IMR-90 (cell line): ENCODE measurements at regions not wholly inside any gene's neighbourhood (a gene's known extent, or its start where the extent isn't known, plus 50 kb on each side); places are given as distances from the start of the nearest gene placed in this dataset.

ENCODE experiments used
- ATAC-seq: fragments of 200-7000 bp; cut with Tn5 transposase; 2 replicates; pipeline ENCODE4 v1.9.1; 2020; ENCODE audit warnings: low read depth, mild to moderate bottlenecking, moderate library complexity
- BruUV-seq: library from RNA; stranded (reverse); fragments of 400-500 nt; replicated peaks from 2 replicates; lab custom pipeline; 2021; lab: Mats Ljungman, UMichigan
- CTCF ChIA-PET: fragments of 300-600 bp; formaldehyde crosslinking; extraction: SDS; loops from one replicate; lab custom pipeline; 2021; ENCODE audit warnings: antibody characterized with exemption; lab: Yijun Ruan, JAX
- POLR2A ChIA-PET: fragments of 300-600 bp; sonication (Branson Sonifier 250); formaldehyde crosslinking; loops from one replicate; lab custom pipeline; 2022; ENCODE audit warnings: antibody characterized with exemption; ENCODE audit not compliant: unreplicated experiment; lab: Charles Lee
- DNase-seq: peaks from one replicate; pipeline ENCODE4 v3.0.0; 2013
- H2AFZ ChIP-seq: replicated peaks from 2 replicates; pipeline ENCODE3; 2013; ENCODE audit warnings: low read length, mild to moderate bottlenecking; ENCODE audit not compliant: poor library complexity
- H2AK5ac ChIP-seq: 2 replicates; pipeline ENCODE4 v1.6.1; 2013; ENCODE audit warnings: low read depth, low read length, inconsistent platforms
- H2AK9ac ChIP-seq: replicated peaks from 2 replicates; pipeline ENCODE3; 2013; ENCODE audit warnings: mild to moderate bottlenecking, low read depth, low read length, moderate library complexity; ENCODE audit not compliant: poor library complexity
- H2BK120ac ChIP-seq: 2 replicates; pipeline ENCODE4 v1.6.1; 2013; ENCODE audit warnings: low read depth, low read length, inconsistent platforms
- H2BK15ac ChIP-seq: 3 replicates; pipeline ENCODE4 v1.6.1; 2013; ENCODE audit warnings: low read depth, low read length, inconsistent platforms
- H2BK20ac ChIP-seq: 2 replicates; pipeline ENCODE4 v1.6.1; 2013; ENCODE audit warnings: low read depth, mild to moderate bottlenecking, inconsistent platforms, low read length, moderate library complexity
- H2BK5ac ChIP-seq: 2 replicates; pipeline ENCODE4 v1.6.1; 2013; ENCODE audit warnings: mild to moderate bottlenecking, low read depth, low read length, inconsistent platforms; ENCODE audit not compliant: poor library complexity, severe bottlenecking
- H3K14ac ChIP-seq: replicated peaks from 2 replicates; pipeline ENCODE4 v1.6.1; 2013; ENCODE audit warnings: low read depth, low read length, inconsistent platforms
- H3K18ac ChIP-seq: 2 replicates; pipeline ENCODE4 v1.6.1; 2013; ENCODE audit warnings: low read depth, low read length, control low read depth
- H3K23ac ChIP-seq: 2 replicates; pipeline ENCODE4 v1.6.1; 2013; ENCODE audit warnings: low read depth, low read length, inconsistent platforms
- H3K27ac ChIP-seq: 2 replicates; pipeline ENCODE4 v1.5.1; 2013; ENCODE audit warnings: mild to moderate bottlenecking, control low read depth, low read length; ENCODE audit not compliant: insufficient read depth
- H3K27me3 ChIP-seq: 2 replicates; pipeline ENCODE4 v1.6.1; 2013; ENCODE audit warnings: low read length; ENCODE audit not compliant: control insufficient read depth, insufficient read depth
- H3K36me3 ChIP-seq: 2 replicates; pipeline ENCODE4 v1.6.1; 2013; ENCODE audit warnings: low read length, mixed read lengths; ENCODE audit not compliant: control insufficient read depth, insufficient read depth
- H3K4ac ChIP-seq: 2 replicates; pipeline ENCODE4 v1.6.1; 2013; ENCODE audit warnings: low read depth, low read length, inconsistent platforms
- H3K4me1 ChIP-seq: 2 replicates; pipeline ENCODE4 v1.6.1; 2013; ENCODE audit warnings: low read length, mixed read lengths; ENCODE audit not compliant: control insufficient read depth, insufficient read depth
- H3K4me2 ChIP-seq: 2 replicates; pipeline ENCODE4 v1.6.1; 2013; ENCODE audit warnings: low read depth, mild to moderate bottlenecking, control low read depth, low read length, moderate library complexity
- H3K4me3 ChIP-seq: 2 replicates; pipeline ENCODE4 v1.5.1; 2013; ENCODE audit warnings: low read depth, mild to moderate bottlenecking, control low read depth, low read length, moderate library complexity; ENCODE audit not compliant: insufficient read depth
- H3K56ac ChIP-seq: 2 replicates; pipeline ENCODE4 v1.6.1; 2013; ENCODE audit warnings: low read length, inconsistent platforms; ENCODE audit not compliant: insufficient read depth; ENCODE audit errors: extremely low read depth
- H3K79me1 ChIP-seq, 2 experiments: 2 replicates each; pipeline ENCODE4 v1.6.1; 2013; ENCODE audit warnings: low read length in 2 of 2, inconsistent platforms in 1 of 2, low read depth in 1 of 2
- H3K9ac ChIP-seq: 2 replicates; pipeline ENCODE4 v1.6.1; 2013; ENCODE audit warnings: low read depth, low read length, control low read depth
- H3K9me1 ChIP-seq: 2 replicates; pipeline ENCODE4 v1.6.1; 2013; ENCODE audit warnings: low read length, inconsistent platforms; ENCODE audit not compliant: insufficient read depth
- H3K9me3 ChIP-seq: 2 replicates; pipeline ENCODE4 v1.6.1; 2013; ENCODE audit warnings: low read length; ENCODE audit not compliant: control insufficient read depth, insufficient read depth
- H4K20me1 ChIP-seq: 2 replicates; pipeline ENCODE4 v1.6.1; 2013; ENCODE audit warnings: low read length, inconsistent platforms; ENCODE audit not compliant: insufficient read depth
- H4K5ac ChIP-seq: 2 replicates; pipeline ENCODE4 v1.6.1; 2013; ENCODE audit warnings: mild to moderate bottlenecking, low read depth, low read length, control low read depth
- H4K8ac ChIP-seq, 2 experiments: 2 replicates each; pipeline ENCODE4 v1.6.1; 2013; ENCODE audit warnings: low read depth in 2 of 2, low read length in 2 of 2, control low read depth in 1 of 2, inconsistent platforms in 1 of 2
- H4K91ac ChIP-seq: 2 replicates; pipeline ENCODE4 v1.6.1; 2013; ENCODE audit warnings: low read depth, low read length, inconsistent platforms; ENCODE audit not compliant: insufficient read depth
- CEBPB ChIP-seq: IDR thresholded peaks from 2 replicates; pipeline ENCODE4 v1.6.1; 2012; ENCODE audit warnings: low read depth, low read length, improper control_type of control experiment
- FOS ChIP-seq: fragments of 150-350 bp; IDR thresholded peaks from 2 replicates; pipeline ENCODE4 v1.6.1; 2016; ENCODE audit warnings: low read depth, low read length
- MAFK ChIP-seq: IDR thresholded peaks from 2 replicates; pipeline ENCODE4 v1.6.1; 2012; ENCODE audit warnings: low read depth, low read length, improper control_type of control experiment
- MAZ ChIP-seq: IDR thresholded peaks from 2 replicates; pipeline ENCODE4 v1.6.1; 2012; ENCODE audit warnings: low read depth, mild to moderate bottlenecking, low read length, improper control_type of control experiment, moderate library complexity, borderline replicate concordance
- POLR2A ChIP-seq: IDR thresholded peaks from 2 replicates; pipeline ENCODE4 v1.6.1; 2012; ENCODE audit warnings: mild to moderate bottlenecking, low read depth, low read length
- RAD21 ChIP-seq: IDR thresholded peaks from 2 replicates; pipeline ENCODE4 v1.6.1; 2012; ENCODE audit warnings: low read length, improper control_type of control experiment
- RFX5 ChIP-seq: IDR thresholded peaks from 2 replicates; pipeline ENCODE4 v1.8.0; 2012; ENCODE audit warnings: low read depth, mild to moderate bottlenecking, low read length, moderate library complexity
- dilution Hi-C: fragments of 300-500 bp; cut with HindIII; formaldehyde crosslinking; loops from one replicate; pipeline ENCODE4 v1.14.3; 2018; ENCODE audit warnings: low sequenced_read_pairs; ENCODE audit not compliant: unreplicated experiment
- in situ Hi-C: fragments of 300-500 bp; cut with MboI; formaldehyde crosslinking; loops from 3 replicates; pipeline ENCODE4 v1.14.3; 2019; ENCODE audit warnings: low sequenced_read_pairs, inconsistent platforms, mixed read lengths
- intact Hi-C: fragments of 100-400 bp; cut with micrococcal nuclease; formaldehyde crosslinking; loops from 2 replicates; pipeline ENCODE4 v1.10.0; 2022

DNA sequence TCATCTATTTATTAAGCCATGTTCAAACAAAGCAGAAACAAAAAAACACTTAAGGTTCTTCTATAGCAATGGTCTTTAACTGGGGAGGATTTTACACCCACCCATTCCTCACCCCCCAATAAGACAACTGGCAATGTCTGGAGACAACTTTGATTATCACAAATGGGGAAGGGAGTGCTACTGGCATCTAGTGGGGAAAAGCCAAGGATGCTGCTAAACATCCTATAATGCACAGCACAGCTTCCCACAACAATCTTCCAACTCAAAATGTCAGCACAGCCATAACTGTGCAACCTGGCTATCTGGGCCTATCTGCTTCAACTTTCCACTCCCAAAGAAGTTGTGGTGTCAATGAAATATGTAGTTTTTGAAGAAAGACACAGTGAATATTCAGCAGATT is 1044.4 kb downstream of the CDH8 start:
- Histone ChIP-seq H4K91ac (no peak overlapping the region), H3K27ac (no peak overlapping the region), H3K9me1 (no peaks in the 10 kb centered on the region), H2AK9ac (no peak overlapping the region), H2AK5ac (no peak overlapping the region), H3K9ac (no peak overlapping the region), H3K9me3 (peaks cover 16% of the 10 kb centered on the region; the same call in 1 of the 2 replicates), H2BK5ac (no peak overlapping the region), H2BK120ac (no peak overlapping the region), H3K4me3 (no peak overlapping the region), H3K27me3 (no peaks in the 10 kb centered on the region), H3K14ac (no peak overlapping the region), H3K4ac (no peak overlapping the region), H3K4me2 (no peak overlapping the region), H3K4me1 (no peaks in the 10 kb centered on the region), H2AFZ (no peak overlapping the region), H3K56ac (no peak overlapping the region), H2BK20ac (no peak overlapping the region), H4K20me1 (no peaks in the 10 kb centered on the region), H3K36me3 (no peaks in the 10 kb centered on the region), H4K5ac (no peak overlapping the region), H4K8ac (no peak overlapping the region), H3K79me1 (no peaks in the 10 kb centered on the region), H2BK15ac (no peak overlapping the region), H3K18ac (no peak overlapping the region), H3K23ac (no peak overlapping the region)
- no peak for ATAC-seq
- DNase-seq, result no peak
- CTCF ChIA-PET, result no interaction called here
- no TSS peak for BruUV-seq
- TF ChIP-seq FOS (no peak), RAD21 (no peak), POLR2A (no peak), MAZ (no peak), CEBPB (no peak), MAFK (no peak), RFX5 (no peak)
- in situ Hi-C loops, result no loop called here
- dilution Hi-C loops, result no loop called here
- intact Hi-C loops, result no loop called here
- POLR2A ChIA-PET, result no interaction called here
